Lower lobe of right lung (tissue), 2 donors: ENCODE measurements at regions not wholly inside any gene's neighbourhood (a gene's known extent, or its start where the extent isn't known, plus 50 kb on each side); places are given as distances from the start of the nearest gene placed in this dataset.
"Not testable (repeated sequence)": the region's sequence is repeated elsewhere in the genome, so short reads cannot be mapped to it uniquely, and the experiment has no call there.

Experiments used
- ATAC-seq, 2 donors: fragments of 200-7000 bp; cut with Tn5 transposase; one replicate each; pipeline ENCODE4 v1.9.1; 2020 to 2022; ENCODE audit warnings: mild to moderate bottlenecking in 2 of 2, moderate library complexity in 2 of 2
- DNase-seq: peaks from one replicate; pipeline ENCODE4 v3.0.0-alpha.2; 2020
- H3K27ac ChIP-seq: fragments of 200-600 bp; one replicate; pipeline ENCODE4 v1.8.0; 2022
- H3K27me3 ChIP-seq: fragments of 200-600 bp; one replicate; pipeline ENCODE4 v1.8.0; 2022; ENCODE audit warnings: low read depth
- H3K36me3 ChIP-seq: fragments of 200-600 bp; one replicate; pipeline ENCODE4 v1.8.0; 2022; ENCODE audit warnings: mild to moderate bottlenecking
- H3K4me1 ChIP-seq: fragments of 200-600 bp; one replicate; pipeline ENCODE4 v1.8.0; 2022
- H3K4me3 ChIP-seq: fragments of 200-600 bp; one replicate; pipeline ENCODE4 v1.8.0; 2022; ENCODE audit warnings: mild to moderate bottlenecking
- H3K9me3 ChIP-seq: fragments of 200-600 bp; one replicate; pipeline ENCODE4 v1.8.0; 2022
- intact Hi-C: fragments of 100-400 bp; cut with DNase I; formaldehyde crosslinking; loops from one replicate; pipeline ENCODE4 v1.11.0; 2022
- TF ChIP-seq, protein P1 (sequence below): fragments of 200-600 bp; IDR thresholded peaks from one replicate; pipeline ENCODE4 v1.8.0; 2022; ENCODE audit warnings: antibody characterized with exemption, mild to moderate bottlenecking
- donor health status: DM: no; HTN: yes; CAD: no; lungs with severe emphysema.

DNA sequence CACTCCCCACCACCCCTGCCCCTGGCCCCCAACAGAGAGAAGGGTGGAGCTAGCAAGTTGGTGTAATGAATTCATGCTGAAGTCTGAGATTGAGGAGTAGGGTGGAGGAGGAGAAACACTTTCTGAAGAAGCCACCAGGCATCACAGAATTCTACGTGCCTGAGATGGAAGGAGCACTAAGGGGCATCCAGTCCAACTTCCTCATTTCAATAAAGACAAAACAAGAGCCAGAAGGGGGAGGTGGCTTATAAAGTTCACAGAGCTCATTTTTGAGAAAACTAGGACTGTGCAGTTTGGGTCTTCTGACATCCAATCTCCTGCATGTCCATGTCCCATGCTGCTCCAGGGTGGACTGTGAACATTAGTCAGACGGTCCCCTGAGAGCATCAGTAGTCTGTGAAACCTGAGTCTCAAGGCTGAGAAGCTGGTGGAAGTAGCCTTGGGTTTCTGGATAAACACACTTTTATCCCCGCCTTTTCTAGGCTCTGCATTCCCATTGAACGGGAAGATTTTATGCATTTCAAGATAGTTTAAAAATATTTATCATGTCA, 77.7 kb downstream of the TRIM43 start:
- TF ChIP-seq, protein P1, sequence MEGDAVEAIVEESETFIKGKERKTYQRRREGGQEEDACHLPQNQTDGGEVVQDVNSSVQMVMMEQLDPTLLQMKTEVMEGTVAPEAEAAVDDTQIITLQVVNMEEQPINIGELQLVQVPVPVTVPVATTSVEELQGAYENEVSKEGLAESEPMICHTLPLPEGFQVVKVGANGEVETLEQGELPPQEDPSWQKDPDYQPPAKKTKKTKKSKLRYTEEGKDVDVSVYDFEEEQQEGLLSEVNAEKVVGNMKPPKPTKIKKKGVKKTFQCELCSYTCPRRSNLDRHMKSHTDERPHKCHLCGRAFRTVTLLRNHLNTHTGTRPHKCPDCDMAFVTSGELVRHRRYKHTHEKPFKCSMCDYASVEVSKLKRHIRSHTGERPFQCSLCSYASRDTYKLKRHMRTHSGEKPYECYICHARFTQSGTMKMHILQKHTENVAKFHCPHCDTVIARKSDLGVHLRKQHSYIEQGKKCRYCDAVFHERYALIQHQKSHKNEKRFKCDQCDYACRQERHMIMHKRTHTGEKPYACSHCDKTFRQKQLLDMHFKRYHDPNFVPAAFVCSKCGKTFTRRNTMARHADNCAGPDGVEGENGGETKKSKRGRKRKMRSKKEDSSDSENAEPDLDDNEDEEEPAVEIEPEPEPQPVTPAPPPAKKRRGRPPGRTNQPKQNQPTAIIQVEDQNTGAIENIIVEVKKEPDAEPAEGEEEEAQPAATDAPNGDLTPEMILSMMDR: no peak
- Histone ChIP-seq H3K27me3 (no peaks in the 10 kb centered on the region), H3K36me3 (no peaks in the 10 kb centered on the region), H3K4me1 (peaks cover 10% of the 10 kb centered on the region), H3K27ac (no peak overlapping the region), H3K9me3 (no peaks in the 10 kb centered on the region), H3K4me3 (no peak overlapping the region)
- no peak for ATAC-seq
- intact Hi-C loops: no loop called here
- DNase-seq: no peak

DNA sequence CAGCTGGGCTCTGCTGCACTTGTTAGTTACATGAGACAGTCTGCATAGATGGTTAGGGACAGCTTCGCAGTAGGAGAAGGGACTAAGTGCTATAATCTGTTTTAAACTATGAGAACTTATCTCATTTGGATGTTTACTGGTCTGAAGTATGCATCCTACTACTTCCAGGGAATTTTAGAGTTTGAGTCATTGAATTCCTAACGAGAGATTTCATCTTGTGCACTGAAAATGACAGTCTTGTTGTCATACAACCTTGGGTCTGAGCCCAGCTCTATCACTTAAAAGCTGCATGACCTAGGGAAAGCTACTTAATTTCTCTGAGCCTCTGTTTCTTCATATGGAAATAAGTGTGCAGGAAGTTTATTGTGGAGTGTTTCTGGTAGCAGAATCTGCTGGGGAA, 78.4 kb downstream of the TRIM43 start:
- TF ChIP-seq, protein P1: no peak
- peaks cover 10% of the 10 kb centered on the region for H3K4me1 ChIP-seq
- H3K9me3 ChIP-seq: no peaks in the 10 kb centered on the region
- no peak overlapping the region for H3K27ac ChIP-seq
- no peaks in the 10 kb centered on the region for H3K36me3 ChIP-seq
- DNase-seq (no peak), ATAC-seq (peak in 1 of 2 donors; percentile 40)
- no peak overlapping the region for H3K4me3 ChIP-seq
- no peaks in the 10 kb centered on the region for H3K27me3 ChIP-seq
- intact Hi-C loops: no loop called here

DNA sequence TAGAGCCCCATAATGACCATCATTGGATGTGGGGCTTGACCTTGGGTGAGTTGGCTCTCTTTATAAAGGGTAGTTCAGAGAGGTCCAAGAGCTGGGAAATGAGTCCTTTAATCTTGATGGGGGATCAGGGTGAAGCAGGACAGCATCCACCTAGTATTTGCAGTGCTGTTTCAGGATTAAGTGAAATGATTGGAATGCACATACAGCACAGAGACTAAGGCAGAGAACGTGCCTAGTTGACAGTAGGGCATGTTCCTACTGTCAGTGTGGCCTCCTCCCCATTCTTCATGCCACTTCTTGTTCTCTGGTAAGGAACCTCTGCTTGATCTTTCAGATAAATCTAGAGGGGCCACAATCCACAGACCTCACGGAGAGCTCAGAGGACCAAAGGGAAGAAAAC, 78.9 kb downstream of the TRIM43 start:
- DNase-seq (no peak), ATAC-seq (no peak)
- intact Hi-C loops: no loop called here
- no peak overlapping the region for H3K27ac ChIP-seq
- TF ChIP-seq, protein P1: no peak
- H3K9me3 ChIP-seq: no peaks in the 10 kb centered on the region
- peaks cover 10% of the 10 kb centered on the region for H3K4me1 ChIP-seq
- no peaks in the 10 kb centered on the region for H3K27me3 ChIP-seq
- H3K36me3 ChIP-seq: no peaks in the 10 kb centered on the region
- no peak overlapping the region for H3K4me3 ChIP-seq

DNA sequence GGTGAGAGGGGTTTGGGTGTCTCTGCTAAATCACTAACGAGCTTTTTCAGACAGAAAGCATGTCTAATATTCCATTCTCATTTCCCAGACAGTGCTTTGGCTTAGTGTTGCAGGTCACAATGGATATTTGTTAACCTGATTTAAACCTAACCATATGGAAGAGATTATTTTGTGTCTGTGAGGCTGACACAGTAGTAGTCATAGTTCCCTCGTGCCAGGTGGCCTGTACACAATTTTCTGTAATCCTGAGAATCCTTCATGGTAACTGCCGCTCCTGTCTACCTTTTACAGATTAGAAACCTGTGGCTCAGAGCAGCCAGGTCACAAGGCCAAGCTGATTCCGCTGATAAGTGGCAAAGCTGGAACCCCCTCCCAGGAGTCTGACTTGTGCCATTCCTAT, 79.4 kb downstream of the TRIM43 start:
- not testable (repeated sequence) for ATAC-seq, DNase-seq, H3K27ac ChIP-seq

DNA sequence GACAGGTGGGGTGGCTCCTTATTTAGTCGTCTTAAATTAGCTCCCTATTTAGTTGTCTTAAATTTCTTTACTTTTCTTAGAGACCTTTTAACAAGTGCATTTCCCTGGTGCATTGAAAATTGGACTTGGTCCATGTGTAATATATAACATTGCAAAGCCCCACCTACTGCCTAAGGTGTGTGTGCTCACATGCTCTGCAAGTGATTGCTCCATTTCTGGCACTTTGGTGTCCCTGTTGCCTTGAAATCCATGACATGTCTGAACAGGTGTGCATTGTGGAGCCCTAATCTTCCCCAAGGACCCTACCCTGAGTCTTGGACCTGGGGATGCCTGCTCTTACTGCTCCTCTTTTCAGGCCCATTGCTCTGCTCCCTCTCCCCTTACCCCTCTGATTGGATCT, 80.2 kb downstream of the TRIM43 start:
- ATAC-seq, H3K27me3 ChIP-seq, H3K4me3 ChIP-seq, DNase-seq, intact Hi-C loops, H3K9me3 ChIP-seq, H3K27ac ChIP-seq, H3K36me3 ChIP-seq: not testable (repeated sequence)
- H3K4me1 ChIP-seq: peaks cover 10% of the 10 kb centered on the region

More for the DNA sequence above, 79.4 kb downstream of the TRIM43 start:
- H3K4me1 ChIP-seq: peaks cover 10% of the 10 kb centered on the region
- intact Hi-C loops, H3K27me3 ChIP-seq, H3K9me3 ChIP-seq, H3K36me3 ChIP-seq, H3K4me3 ChIP-seq: not testable (repeated sequence)

DNA sequence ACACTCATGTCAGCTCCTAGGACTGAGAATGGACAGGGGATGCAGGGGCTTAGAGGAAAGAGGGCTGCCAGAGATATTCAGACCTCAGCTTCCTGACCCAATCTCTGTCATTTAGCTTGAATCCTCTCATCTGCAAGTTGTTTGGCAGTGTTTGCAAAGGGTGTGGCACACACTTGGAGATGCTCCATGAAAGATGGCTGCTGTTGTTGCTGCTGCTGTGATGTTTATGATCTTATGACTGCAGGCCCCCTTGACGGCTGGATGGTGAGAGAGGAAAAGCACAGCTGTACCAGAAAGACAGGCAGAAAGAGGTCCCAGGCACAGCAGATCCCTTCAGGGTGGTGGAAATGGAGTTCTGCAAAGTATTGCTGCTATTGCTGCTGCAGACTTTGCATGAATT, 80.7 kb downstream of the TRIM43 start:
- H3K4me1 ChIP-seq: peaks cover 10% of the 10 kb centered on the region
- ATAC-seq, H3K27me3 ChIP-seq, H3K36me3 ChIP-seq, H3K27ac ChIP-seq, H3K9me3 ChIP-seq, intact Hi-C loops, DNase-seq, H3K4me3 ChIP-seq: not testable (repeated sequence)

GRCh38 chr2:95674186-95674585, 82.4 kb downstream of the TRIM43 start:
- no peaks in the 10 kb centered on the region for H3K9me3 ChIP-seq
- no peak overlapping the region for H3K27ac ChIP-seq
- TF ChIP-seq, protein P1: no peak
- H3K4me3 ChIP-seq: no peak overlapping the region
- no peaks in the 10 kb centered on the region for H3K27me3 ChIP-seq
- H3K4me1 ChIP-seq: peaks cover 10% of the 10 kb centered on the region
- no peak for ATAC-seq
- no peaks in the 10 kb centered on the region for H3K36me3 ChIP-seq
- no peak for DNase-seq
- intact Hi-C loops: no loop called here

GRCh38 chr2:95676573-95676972, 84.8 kb downstream of the TRIM43 start:
- ATAC-seq, H3K36me3 ChIP-seq, H3K27ac ChIP-seq, H3K4me1 ChIP-seq, H3K4me3 ChIP-seq, H3K27me3 ChIP-seq, H3K9me3 ChIP-seq, DNase-seq, intact Hi-C loops: not testable (repeated sequence)
